ENCODE measurements at regions not wholly inside any gene's neighbourhood (a gene's known extent, or its start where the extent isn't known, plus 50 kb on each side); places are given as distances from the start of the nearest gene placed in this dataset.

DNA sequence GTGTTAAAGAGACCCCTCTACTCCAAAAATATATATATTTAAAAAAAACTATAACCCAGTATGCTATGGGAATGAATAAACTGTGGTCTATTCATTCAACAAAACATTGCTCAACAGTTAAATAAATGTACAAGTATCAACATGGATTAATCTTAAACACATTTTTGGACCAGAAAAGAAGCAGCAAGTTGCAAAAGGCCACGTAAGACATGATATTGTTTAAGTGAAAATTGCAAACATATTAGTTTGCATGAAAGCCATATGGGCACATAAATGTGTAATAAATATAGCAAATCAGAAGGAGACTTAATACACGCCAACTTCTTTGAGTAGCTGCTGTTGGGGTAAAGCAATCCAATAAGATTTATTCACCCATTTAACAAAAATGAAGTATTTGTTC lies 321.5 kb downstream of the FBXO15 start:
- BruUV-seq (replicated peaks): no TSS peak
- Histone ChIP-seq H3K9me2 (ENCODE audit: insufficient read depth) (no peaks in the 10 kb centered on the region), H3K27ac (ENCODE audit: low read depth, low read length) (no peak overlapping the region), H3K27me3 (ENCODE audit: insufficient read depth, low read length) (no peaks in the 10 kb centered on the region), H3K9me3 (ENCODE audit: control insufficient read depth in 1 of 2, insufficient read depth in 1 of 2, low read depth in 1 of 2, low read length in 2 of 2) (peaks cover 0 to 6% of the 10 kb centered on the region in 2 experiments; a peak in 2 of 4 replicates), H3K4me2 (ENCODE audit: low read length) (no peak overlapping the region), H4K20me1 (ENCODE audit: insufficient read depth) (no peaks in the 10 kb centered on the region; the same call in 1 of the 2 replicates), H3K4me3 (replicated peaks in 1 of 2; ENCODE audit: low read depth in 1 of 2, low read length in 2 of 2) (no peak overlapping the region), H3K79me2 (ENCODE audit: insufficient read depth, low read length) (no peaks in the 10 kb centered on the region), H3K36me3 (ENCODE audit: control insufficient read depth in 1 of 2, insufficient read depth in 2 of 2, low read length in 2 of 2) (no peaks in the 10 kb centered on the region), H3K4me1 (ENCODE audit: control insufficient read depth in 1 of 2, insufficient read depth in 2 of 2, low read length in 2 of 2) (no peaks in the 10 kb centered on the region), H3K9ac (ENCODE audit: low read length) (no peak overlapping the region), H2AFZ (ENCODE audit: low read depth, low read length, poor library complexity, severe bottlenecking) (no peak overlapping the region)
- intact Hi-C loops (cut with micrococcal nuclease): no loop called here
- no peak for ATAC-seq
- DNase-seq (ENCODE audit: low read depth, low spot score): no peak
- POLR2A ChIA-PET: no interaction called here
- CTCF ChIA-PET: no interaction called here
- TF ChIP-seq EGR1 (IDR thresholded peaks at IDR 0.05; ENCODE audit: low read depth) (no peak), ELF1 (IDR thresholded peaks at IDR 0.05; ENCODE audit: borderline replicate concordance, low read depth) (no peak), POLR2A (IDR thresholded peaks at IDR 0.05; ENCODE audit: borderline replicate concordance, extremely low read depth, insufficient read depth, insufficient read length) (no peak), ZFX (IDR thresholded peaks at IDR 0.05) (no peak), FOSL1 (IDR thresholded peaks at IDR 0.05; ENCODE audit: low read depth) (no peak), POLR2AphosphoS5 (IDR thresholded peaks at IDR 0.05; ENCODE audit: low read depth, low read length) (no peak), ZNF274 (IDR thresholded peaks at IDR 0.05; ENCODE audit: low read depth, low read length) (no peak), SP1 (IDR thresholded peaks at IDR 0.05; ENCODE audit: low read depth) (no peak), JUND (IDR thresholded peaks at IDR 0.05) (no peak)
- TF ChIP-seq, protein P1, sequence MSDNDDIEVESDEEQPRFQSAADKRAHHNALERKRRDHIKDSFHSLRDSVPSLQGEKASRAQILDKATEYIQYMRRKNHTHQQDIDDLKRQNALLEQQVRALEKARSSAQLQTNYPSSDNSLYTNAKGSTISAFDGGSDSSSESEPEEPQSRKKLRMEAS (IDR thresholded peaks at IDR 0.05): no peak
- RAD21 ChIA-PET (ENCODE audit: low non-redundant PET in 1 of 2, low total read pairs in 2 of 2, uncharacterized antibody in 2 of 2, unreplicated experiment in 2 of 2): no interaction called here

GRCh38 chr18:73824671-73825070 lies 323.0 kb downstream of the FBXO15 start:
- no peaks in the 10 kb centered on the region for H3K79me2 ChIP-seq (ENCODE audit: insufficient read depth, low read length)
- H3K4me2 ChIP-seq (ENCODE audit: low read length): no peak overlapping the region
- no peaks in the 10 kb centered on the region for H3K36me3 ChIP-seq (ENCODE audit: control insufficient read depth in 1 of 2, insufficient read depth in 2 of 2, low read length in 2 of 2)
- no TSS peak for BruUV-seq (replicated peaks)
- H3K27me3 ChIP-seq (ENCODE audit: insufficient read depth, low read length): no peaks in the 10 kb centered on the region
- RAD21 ChIA-PET (ENCODE audit: low non-redundant PET in 1 of 2, low total read pairs in 2 of 2, uncharacterized antibody in 2 of 2, unreplicated experiment in 2 of 2): no interaction called here
- intact Hi-C loops (cut with micrococcal nuclease): no loop called here
- no peak overlapping the region for H3K4me3 ChIP-seq (replicated peaks in 1 of 2; ENCODE audit: low read depth in 1 of 2, low read length in 2 of 2)
- ATAC-seq: no peak
- POLR2A ChIA-PET: no interaction called here
- peaks cover 0 to under 1% of the 10 kb centered on the region in 2 experiments; a peak in 2 of 4 replicates for H3K9me3 ChIP-seq (ENCODE audit: control insufficient read depth in 1 of 2, insufficient read depth in 1 of 2, low read depth in 1 of 2, low read length in 2 of 2)
- no peak overlapping the region for H3K27ac ChIP-seq (ENCODE audit: low read depth, low read length)
- H3K4me1 ChIP-seq (ENCODE audit: control insufficient read depth in 1 of 2, insufficient read depth in 2 of 2, low read length in 2 of 2): no peaks in the 10 kb centered on the region
- no peak overlapping the region for H2AFZ ChIP-seq (ENCODE audit: low read depth, low read length, poor library complexity, severe bottlenecking)
- CTCF ChIA-PET: no interaction called here
- no peaks in the 10 kb centered on the region; the same call in 1 of the 2 replicates for H4K20me1 ChIP-seq (ENCODE audit: insufficient read depth)
- DNase-seq (ENCODE audit: low read depth, low spot score): no peak
- no peaks in the 10 kb centered on the region for H3K9me2 ChIP-seq (ENCODE audit: insufficient read depth)
- no peak overlapping the region for H3K9ac ChIP-seq (ENCODE audit: low read length)
- no peak for TF ChIP-seq TCF7L2 (IDR thresholded peaks at IDR 0.05; ENCODE audit: borderline replicate concordance, extremely low read depth, insufficient read depth, insufficient read length)
- TF ChIP-seq ZNF274 (IDR thresholded peaks at IDR 0.05; ENCODE audit: low read depth, low read length): no peak
- TF ChIP-seq YY1 (IDR thresholded peaks at IDR 0.05; ENCODE audit: extremely low read depth, insufficient replicate concordance, low read depth, low read length): no peak
- TF ChIP-seq POLR2A (IDR thresholded peaks at IDR 0.05; ENCODE audit: borderline replicate concordance, extremely low read depth, insufficient read depth, insufficient read length): no peak
- no peak for TF ChIP-seq ATF3 (IDR thresholded peaks at IDR 0.05)
- no peak for TF ChIP-seq POLR2AphosphoS5 (IDR thresholded peaks at IDR 0.05; ENCODE audit: low read depth, low read length)
- TF ChIP-seq CEBPB (IDR thresholded peaks at IDR 0.05; ENCODE audit: low read depth): no peak
- TF ChIP-seq ZFX (IDR thresholded peaks at IDR 0.05): no peak
- no peak for TF ChIP-seq EZH2phosphoT487 (IDR thresholded peaks at IDR 0.05; ENCODE audit: borderline replicate concordance)
- no peak for TF ChIP-seq EGR1 (IDR thresholded peaks at IDR 0.05; ENCODE audit: low read depth)
- TF ChIP-seq, protein P1 (IDR thresholded peaks at IDR 0.05): no peak
- no peak for TF ChIP-seq FOSL1 (IDR thresholded peaks at IDR 0.05; ENCODE audit: low read depth)
- TF ChIP-seq RAD21 (IDR thresholded peaks at IDR 0.05; ENCODE audit: low read depth): no peak
- TF ChIP-seq JUND (IDR thresholded peaks at IDR 0.05): no peak
- TF ChIP-seq, protein P2, sequence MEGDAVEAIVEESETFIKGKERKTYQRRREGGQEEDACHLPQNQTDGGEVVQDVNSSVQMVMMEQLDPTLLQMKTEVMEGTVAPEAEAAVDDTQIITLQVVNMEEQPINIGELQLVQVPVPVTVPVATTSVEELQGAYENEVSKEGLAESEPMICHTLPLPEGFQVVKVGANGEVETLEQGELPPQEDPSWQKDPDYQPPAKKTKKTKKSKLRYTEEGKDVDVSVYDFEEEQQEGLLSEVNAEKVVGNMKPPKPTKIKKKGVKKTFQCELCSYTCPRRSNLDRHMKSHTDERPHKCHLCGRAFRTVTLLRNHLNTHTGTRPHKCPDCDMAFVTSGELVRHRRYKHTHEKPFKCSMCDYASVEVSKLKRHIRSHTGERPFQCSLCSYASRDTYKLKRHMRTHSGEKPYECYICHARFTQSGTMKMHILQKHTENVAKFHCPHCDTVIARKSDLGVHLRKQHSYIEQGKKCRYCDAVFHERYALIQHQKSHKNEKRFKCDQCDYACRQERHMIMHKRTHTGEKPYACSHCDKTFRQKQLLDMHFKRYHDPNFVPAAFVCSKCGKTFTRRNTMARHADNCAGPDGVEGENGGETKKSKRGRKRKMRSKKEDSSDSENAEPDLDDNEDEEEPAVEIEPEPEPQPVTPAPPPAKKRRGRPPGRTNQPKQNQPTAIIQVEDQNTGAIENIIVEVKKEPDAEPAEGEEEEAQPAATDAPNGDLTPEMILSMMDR (IDR thresholded peaks at IDR 0.05 in 2 of 3, conservative IDR thresholded peaks at IDR 0.05 in 1 of 3; ENCODE audit: borderline replicate concordance in 1 of 3, insufficient read depth in 1 of 3, low read depth in 2 of 3, low read length in 2 of 3): no peak
- no peak for TF ChIP-seq EZH2 (IDR thresholded peaks at IDR 0.05)
- no peak for TF ChIP-seq SIN3A (IDR thresholded peaks at IDR 0.05; ENCODE audit: low read depth)
